Activated T-cell treated with anti-CD3 and anti-CD28 coated beads, Interleukin-2, amount 50 U/mL, for 1 hour (primary cell): ENCODE measurements at regions not wholly inside any gene's neighbourhood (a gene's known extent, or its start where the extent isn't known, plus 50 kb on each side); places are given as distances from the start of the nearest gene placed in this dataset.
"Not testable (repeated sequence)": the region's sequence is repeated elsewhere in the genome, so short reads cannot be mapped to it uniquely, and the experiment has no call there.

Experiments used
- DNase-seq: peaks from one replicate; pipeline ENCODE4 v3.0.0-alpha.2; 2020

- not testable (repeated sequence) for DNase-seq
Observed at GRCh38 chr18:8913606-8914403, 188.7 kb upstream of the NDUFV2 start.

- DNase-seq, result not testable (repeated sequence)
Observed at GRCh38 chr18:8914404-8915264, 187.9 kb upstream of the NDUFV2 start.

DNA sequence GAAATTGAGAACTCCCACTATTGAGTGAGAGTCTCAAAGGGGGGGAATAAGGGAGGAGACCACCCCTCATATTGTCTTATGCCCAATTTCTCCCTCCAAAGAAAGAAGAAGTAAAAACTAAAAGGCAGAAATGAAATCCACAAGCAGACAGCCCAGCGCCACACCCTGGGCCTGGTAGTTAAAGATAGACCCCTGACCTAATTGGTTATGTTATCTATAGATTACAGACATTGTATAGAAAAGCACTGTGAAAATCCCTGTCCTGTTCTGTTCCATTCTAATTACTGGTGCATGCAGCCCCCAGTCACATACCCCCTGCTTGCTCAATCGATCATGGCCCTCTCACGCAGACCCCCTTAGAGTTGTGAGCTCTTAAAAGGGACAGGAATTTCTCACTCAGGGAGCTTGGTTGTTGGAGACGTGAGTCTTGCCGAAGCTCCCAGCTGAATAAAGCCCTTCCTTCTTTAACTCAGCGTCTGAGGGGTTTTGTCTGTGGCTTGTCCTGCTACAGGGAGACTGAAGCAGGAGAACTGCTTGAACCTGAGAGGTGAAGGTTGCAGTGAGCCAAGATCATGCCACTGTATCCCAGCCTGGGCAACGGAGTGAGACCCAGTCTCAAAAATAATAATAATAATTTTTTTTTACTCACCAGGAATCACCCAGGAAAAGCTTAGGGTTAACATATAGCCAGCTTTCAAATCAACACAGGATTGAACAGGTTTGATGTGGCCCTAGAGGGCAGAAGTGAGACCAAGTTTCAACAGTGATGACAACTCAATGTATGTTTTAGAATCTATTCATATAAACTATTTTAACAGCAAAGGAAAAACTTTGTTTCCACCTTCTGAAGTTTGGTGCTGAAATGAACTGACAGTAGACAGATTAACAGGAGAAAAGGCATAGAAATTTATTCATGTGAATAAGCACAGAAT lies 181.4 kb upstream of the NDUFV2 start:
- DNase-seq, result not testable (repeated sequence)

- no peak for DNase-seq
Observed at GRCh38 chr18:8926464-8926863, 176.0 kb upstream of the NDUFV2 start.

GRCh38 chr18:8928044-8928443 lies 174.5 kb upstream of the NDUFV2 start:
- DNase-seq, result no peak

GRCh38 chr18:8928847-8929780 lies 173.4 kb upstream of the NDUFV2 start:
- no peak for DNase-seq

DNA sequence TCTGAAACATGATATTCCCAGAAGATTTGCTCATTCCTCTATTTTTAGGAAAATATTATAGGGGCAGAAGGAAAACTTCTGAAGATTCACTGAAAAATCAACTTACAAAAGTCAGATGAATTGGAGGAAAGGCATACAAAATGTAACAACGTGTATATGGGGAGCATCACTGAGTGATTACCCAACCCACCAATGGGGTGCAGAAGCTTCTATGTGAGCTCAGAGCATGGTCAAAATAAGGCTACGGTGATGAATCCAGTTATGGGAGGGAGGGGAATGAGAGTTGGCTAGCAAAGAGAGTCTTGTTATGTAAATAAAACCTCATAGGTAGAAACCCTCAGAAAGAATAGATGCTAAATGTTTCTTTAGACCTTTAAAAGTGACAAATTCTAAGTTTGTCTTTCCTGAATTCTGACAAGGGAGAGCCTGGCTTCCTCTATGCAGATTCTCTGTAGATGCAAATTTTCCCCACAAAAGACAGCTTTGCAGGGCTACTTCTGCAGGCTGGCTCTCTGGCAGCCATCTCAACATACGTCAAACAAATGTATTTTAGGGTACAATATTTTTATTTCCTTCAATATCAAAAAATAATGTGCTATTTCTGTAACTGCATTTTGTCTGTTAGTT lies 171.4 kb upstream of the NDUFV2 start:
- no peak for DNase-seq

DNA sequence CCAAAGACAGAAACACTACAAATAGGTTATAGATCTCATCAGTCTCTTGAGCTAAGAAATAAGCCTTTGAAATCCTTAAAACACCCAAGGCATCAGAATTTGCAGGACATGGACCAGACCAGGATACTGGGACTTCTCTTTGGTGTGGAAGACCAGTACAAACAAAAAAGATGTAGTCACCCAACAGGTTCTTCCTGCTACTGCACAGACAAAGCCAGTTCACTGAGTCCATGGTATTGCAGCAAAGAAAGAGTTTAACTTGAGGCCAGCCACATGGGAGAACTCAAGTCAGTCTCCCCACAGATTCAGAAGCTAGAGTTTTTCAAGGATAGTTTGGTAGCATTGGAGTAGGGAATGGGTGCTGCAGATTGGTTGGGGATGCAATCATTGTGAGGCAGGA lies 169.6 kb upstream of the NDUFV2 start:
- no peak for DNase-seq

GRCh38 chr18:8933714-8934284 lies 168.7 kb upstream of the NDUFV2 start:
- DNase-seq, result no peak

GRCh38 chr18:8935346-8935745 lies 167.2 kb upstream of the NDUFV2 start:
- not testable (repeated sequence) for DNase-seq

- no peak for DNase-seq
Observed at GRCh38 chr18:8936619-8937018, 165.9 kb upstream of the NDUFV2 start.

DNA sequence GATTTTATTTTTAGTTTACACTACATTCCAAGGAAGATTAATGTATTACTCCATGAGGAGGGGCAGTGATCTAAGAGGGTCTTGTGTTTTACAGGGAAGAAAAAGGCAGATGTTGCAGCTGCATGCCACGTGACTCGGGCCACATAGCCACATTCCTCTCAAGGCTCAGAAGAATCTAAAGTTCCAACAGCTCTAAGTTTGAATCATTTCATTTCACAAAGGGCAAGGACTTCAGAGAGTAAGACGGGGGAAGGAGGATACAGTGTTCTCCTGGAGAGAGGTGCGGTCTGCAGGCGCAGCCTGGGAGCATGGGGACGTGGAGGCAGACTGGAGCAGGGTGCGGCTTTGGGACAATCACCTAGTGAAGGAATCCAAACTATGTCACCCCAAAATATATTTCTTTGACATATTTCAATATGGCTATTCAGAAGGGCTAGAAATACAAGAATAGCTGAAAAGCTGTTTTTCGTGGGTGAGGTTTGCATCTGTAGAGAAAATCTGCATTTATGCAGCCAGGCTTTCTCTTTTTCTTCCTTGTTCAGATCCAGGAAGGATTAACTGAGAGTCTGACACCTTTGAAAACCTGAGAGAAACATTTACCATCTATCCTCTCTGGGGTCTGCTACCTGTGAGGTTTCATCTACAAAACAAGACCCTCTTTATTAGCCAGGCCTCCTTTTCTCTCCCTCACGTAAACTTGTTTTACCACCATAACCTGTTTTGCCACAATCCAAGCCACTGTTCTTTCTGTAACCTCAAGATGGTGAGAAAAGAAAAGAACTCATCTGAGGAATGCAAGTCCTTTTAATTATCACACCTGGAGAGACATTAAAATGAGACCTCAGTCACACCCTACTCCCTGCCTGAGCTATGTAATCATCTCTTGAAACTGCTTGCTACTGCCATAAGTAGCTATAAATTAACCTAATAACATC lies 165.1 kb upstream of the NDUFV2 start:
- DNase-seq, result no peak

DNA sequence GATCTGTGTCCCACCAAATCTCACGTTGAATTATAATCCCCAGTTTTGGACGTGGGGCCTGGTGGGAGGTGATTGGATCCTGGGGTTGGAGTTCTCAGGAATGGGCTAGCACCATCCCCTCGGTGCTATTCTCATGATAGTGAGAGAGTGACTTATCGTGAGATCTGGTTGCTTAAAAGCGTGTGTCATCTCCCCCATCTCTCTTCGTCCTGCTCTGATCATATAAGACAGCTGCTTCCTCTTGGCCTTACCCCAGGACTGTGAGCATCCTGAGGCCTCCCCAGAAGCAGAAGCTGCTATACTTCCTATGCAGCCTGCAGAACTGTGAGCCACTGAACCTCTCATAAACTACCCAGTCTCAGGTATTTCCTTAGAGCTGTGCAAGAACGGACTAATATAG lies 163.7 kb upstream of the NDUFV2 start:
- DNase-seq, result no peak

DNA sequence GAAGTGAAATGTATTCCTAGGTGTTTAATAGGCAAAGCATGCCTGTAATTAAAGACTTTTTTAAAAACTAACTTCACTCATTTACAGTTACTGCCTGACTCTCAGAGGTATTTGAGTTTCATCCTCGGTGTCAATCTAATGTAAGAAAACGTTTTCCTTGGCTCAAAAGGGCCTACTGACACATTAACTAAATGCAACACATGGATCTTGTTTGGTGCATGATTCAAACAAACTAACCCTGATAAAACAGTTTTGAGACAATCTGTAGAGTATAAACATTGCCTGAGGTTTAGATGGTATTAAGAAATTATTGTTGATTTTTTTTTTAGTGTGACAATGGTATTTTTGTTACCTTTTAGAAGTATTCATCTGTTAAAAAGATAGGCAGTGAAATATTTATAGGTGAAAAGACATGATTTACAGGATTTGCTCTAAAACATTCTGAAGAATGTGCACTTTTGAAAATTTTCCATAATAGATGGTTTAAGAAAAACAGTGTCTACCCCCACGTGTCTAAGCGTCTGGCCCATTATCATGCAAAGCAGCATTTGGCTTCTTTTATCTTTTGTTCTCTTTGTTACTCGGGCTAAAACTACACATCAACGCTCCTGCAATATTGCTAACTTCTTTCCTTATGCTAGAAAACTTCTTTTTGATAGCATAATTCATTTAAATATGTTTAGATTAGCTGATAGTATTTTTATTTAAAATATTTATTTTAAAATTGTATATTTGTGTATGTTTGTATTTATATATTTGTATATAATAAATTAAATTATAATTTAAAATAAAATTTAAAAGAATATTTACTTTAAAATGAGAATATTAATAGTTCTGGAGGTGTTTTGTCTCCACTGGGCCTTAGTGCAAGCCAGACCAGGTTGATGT lies 160.2 kb upstream of the NDUFV2 start:
- no peak for DNase-seq

- DNase-seq, result no peak
Observed at GRCh38 chr18:8942909-8943545, 159.5 kb upstream of the NDUFV2 start.

GRCh38 chr18:8943900-8944870 lies 158.3 kb upstream of the NDUFV2 start:
- no peak for DNase-seq

DNA sequence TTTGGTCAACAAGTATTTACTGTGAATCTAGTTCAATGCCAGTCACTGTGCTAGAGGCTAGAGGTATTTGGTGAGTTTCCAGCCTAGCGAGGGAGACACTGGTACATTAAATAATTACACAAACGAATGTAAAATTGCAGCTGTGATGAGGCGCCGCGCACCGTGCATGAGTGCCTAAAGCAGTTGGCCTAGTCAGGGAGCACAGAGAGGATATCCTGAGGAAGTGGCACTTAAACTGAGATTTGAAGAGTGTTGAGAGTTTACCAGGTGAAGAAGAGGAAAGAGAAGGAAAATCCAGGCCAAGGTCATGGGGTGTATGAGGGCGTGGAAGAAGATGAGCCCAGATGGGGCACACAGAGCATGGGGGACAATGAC lies 157.6 kb upstream of the NDUFV2 start:
- DNase-seq, result no peak
